ENCODE measurements at regions not wholly inside any gene's neighbourhood (a gene's known extent, or its start where the extent isn't known, plus 50 kb on each side); places are given as distances from the start of the nearest gene placed in this dataset.

DNA sequence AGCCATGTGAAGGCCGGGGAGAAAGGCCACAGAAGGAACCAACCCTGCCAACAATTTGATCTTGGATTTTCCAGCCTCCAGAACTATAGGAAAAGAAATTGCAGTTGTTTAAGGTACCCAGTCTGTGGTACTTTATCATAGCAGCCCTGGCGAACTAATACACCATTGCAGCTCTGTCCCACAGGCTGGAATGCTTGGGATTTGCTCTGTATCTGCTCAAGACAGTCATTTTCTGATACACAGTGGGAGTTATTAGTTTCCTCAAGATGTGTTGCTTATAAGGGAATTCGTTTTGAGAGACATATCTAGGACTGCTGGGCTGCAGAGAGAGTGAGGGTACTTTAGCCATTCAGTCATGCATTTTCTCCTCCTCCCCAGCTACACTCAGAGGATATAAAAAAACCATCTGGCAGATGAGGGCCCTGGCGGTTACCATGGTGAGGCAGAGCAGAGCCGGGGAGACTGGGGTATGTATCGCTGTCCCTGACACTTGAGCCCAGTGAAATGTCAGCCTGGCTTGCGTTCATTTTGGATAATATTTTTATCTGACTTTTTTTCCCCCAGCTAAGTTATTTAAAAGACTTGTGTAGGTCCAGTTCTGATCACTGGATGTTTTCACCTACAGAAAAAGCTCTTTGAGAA is 104.6 kb downstream of the DIRAS3 start:
- H3K27me3 ChIP-seq (ENCODE audit: control insufficient read depth, insufficient read depth, low read length), result no peaks in the 10 kb centered on the region
- no peak overlapping the region for H3K4me3 ChIP-seq (ENCODE audit: low read depth, low read length)
- TF ChIP-seq, protein P1, sequence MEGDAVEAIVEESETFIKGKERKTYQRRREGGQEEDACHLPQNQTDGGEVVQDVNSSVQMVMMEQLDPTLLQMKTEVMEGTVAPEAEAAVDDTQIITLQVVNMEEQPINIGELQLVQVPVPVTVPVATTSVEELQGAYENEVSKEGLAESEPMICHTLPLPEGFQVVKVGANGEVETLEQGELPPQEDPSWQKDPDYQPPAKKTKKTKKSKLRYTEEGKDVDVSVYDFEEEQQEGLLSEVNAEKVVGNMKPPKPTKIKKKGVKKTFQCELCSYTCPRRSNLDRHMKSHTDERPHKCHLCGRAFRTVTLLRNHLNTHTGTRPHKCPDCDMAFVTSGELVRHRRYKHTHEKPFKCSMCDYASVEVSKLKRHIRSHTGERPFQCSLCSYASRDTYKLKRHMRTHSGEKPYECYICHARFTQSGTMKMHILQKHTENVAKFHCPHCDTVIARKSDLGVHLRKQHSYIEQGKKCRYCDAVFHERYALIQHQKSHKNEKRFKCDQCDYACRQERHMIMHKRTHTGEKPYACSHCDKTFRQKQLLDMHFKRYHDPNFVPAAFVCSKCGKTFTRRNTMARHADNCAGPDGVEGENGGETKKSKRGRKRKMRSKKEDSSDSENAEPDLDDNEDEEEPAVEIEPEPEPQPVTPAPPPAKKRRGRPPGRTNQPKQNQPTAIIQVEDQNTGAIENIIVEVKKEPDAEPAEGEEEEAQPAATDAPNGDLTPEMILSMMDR (IDR thresholded peaks at IDR 0.05; ENCODE audit: low read depth, low read length), result no peak
- ChIA-PET CTCF (no interaction called here), POLR2A (no interaction called here)
- H3K27ac ChIP-seq (ENCODE audit: low read depth, low read length), result no peak overlapping the region
- H3K9me3 ChIP-seq (ENCODE audit: control insufficient read depth, insufficient read depth, low read length), result no peaks in the 10 kb centered on the region; the same call in 1 of the 2 replicates
- DNase-seq (ENCODE audit: low read depth, low spot score), result no peak

DNA sequence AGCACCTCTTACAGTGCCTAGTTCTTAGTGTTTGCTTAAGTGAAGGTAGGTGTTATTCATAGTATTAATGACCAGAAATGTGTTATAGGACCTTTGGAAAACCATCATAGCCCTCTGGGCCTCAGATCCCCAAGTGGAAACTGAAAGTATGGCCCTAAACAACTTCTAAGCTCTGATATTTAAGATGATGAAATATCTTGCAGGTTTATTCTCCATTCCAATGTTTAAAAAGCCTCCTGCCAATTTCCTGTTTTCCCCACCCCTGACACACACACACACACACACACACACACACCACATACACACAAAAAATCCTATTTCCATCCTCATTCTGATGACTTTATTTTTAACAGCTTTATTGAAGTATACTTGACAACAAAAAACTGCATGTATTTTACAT is 108.2 kb downstream of the DIRAS3 start:
- DNase-seq (ENCODE audit: low read depth, low spot score), result no peak
- Histone ChIP-seq H3K27ac (ENCODE audit: low read depth, low read length) (no peak overlapping the region), H3K27me3 (ENCODE audit: control insufficient read depth, insufficient read depth, low read length) (no peaks in the 10 kb centered on the region), H3K9me3 (ENCODE audit: control insufficient read depth, insufficient read depth, low read length) (no peaks in the 10 kb centered on the region; the same call in 1 of the 2 replicates), H3K4me3 (ENCODE audit: low read depth, low read length) (no peak overlapping the region)
- CTCF ChIA-PET, result interaction anchor here (1.1 to 1.9 kb wide), 2 partner anchors 20 to 91 kb away, joined by 3 to 5 read pairs; no protein-coding TSS in a partner anchor
- POLR2A ChIA-PET, result no interaction called here
- TF ChIP-seq, protein P1 (IDR thresholded peaks at IDR 0.05; ENCODE audit: low read depth, low read length), result no peak

DNA sequence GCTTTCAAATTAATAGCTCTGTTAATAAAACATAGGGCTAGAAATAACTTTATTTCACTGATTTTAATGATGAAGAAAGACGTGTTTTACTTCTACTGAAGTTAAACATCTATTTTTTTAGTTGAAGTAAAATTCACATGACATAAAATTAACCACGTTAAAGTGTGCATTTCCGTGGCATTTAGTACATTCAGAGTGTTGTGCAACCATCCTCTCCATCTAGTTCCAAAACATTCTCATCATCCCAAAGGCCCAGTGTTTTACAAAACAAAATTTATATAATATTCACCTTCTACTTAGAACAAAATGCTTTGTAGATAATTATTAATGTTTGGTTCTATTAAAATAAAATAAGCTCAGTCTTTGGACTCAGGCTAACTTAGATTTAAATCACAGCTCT is 108.5 kb upstream of the GNG12 start:
- TF ChIP-seq, protein P1 (IDR thresholded peaks at IDR 0.05; ENCODE audit: low read depth, low read length), result no peak
- Histone ChIP-seq H3K27ac (ENCODE audit: low read depth, low read length) (no peak overlapping the region), H3K27me3 (ENCODE audit: control insufficient read depth, insufficient read depth, low read length) (no peaks in the 10 kb centered on the region), H3K9me3 (ENCODE audit: control insufficient read depth, insufficient read depth, low read length) (no peaks in the 10 kb centered on the region; the same call in 1 of the 2 replicates), H3K4me3 (ENCODE audit: low read depth, low read length) (no peak overlapping the region)
- POLR2A ChIA-PET, result no interaction called here
- CTCF ChIA-PET, result interaction anchor here (0.5 to 2.2 kb wide), 6 partner anchors 10 to 92 kb away, joined by 3 to 6 read pairs (median 4); no protein-coding TSS in a partner anchor
- DNase-seq (ENCODE audit: low read depth, low spot score), result no peak

DNA sequence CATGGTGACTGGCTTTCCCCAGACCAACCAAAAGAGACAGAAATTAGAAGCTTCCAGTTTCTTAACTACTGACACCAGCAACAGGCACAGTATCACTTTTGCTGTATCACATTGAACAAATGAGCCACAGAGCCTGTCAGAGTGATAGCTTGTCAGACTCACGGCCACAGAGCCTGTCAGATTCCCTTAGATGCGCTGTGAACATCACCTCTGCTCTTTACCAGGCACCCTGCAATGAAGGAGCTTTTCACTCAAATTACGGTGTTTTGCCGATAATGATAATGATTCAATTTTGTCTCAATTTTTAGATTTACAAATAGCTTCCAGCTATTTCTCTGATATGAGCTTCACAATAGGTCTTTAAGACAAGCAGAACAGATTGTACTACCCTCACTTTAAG is 107.9 kb upstream of the GNG12 start:
- no peaks in the 10 kb centered on the region; the same call in 1 of the 2 replicates for H3K9me3 ChIP-seq (ENCODE audit: control insufficient read depth, insufficient read depth, low read length)
- H3K27ac ChIP-seq (ENCODE audit: low read depth, low read length), result no peak overlapping the region
- DNase-seq (ENCODE audit: low read depth, low spot score), result no peak
- no peaks in the 10 kb centered on the region for H3K27me3 ChIP-seq (ENCODE audit: control insufficient read depth, insufficient read depth, low read length)
- ChIA-PET POLR2A (interaction anchor here (0.6 kb wide), 1 partner anchor 26 kb away, joined by 3 read pairs; no protein-coding TSS in a partner anchor), CTCF (interaction anchor here (0.8 to 2.2 kb wide), 5 partner anchors 11 to 91 kb away, joined by 3 to 6 read pairs (median 4); no protein-coding TSS in a partner anchor)
- TF ChIP-seq, protein P1 (IDR thresholded peaks at IDR 0.05; ENCODE audit: low read depth, low read length), result no peak
- no peak overlapping the region for H3K4me3 ChIP-seq (ENCODE audit: low read depth, low read length)

DNA sequence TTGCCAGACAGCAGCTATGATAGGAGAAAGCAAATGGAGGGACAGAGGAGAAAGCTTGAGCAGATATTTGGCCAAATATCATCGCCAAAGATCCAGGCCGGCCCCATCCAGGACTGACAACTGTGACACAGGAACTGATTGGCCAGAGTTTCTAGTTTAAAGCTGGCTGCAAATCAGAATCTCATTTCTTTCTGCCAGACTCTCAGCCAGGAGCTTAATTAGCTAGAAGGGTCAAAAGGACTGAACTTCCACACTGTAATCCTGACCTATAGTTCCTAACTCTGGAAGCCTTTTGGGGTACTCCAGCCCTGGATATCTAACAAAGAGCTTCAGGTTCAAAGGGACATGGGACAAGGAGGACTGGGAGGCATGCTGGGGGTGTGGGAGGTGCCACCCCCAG is 106.7 kb upstream of the GNG12 start:
- no peaks in the 10 kb centered on the region for H3K27me3 ChIP-seq (ENCODE audit: control insufficient read depth, insufficient read depth, low read length)
- ChIA-PET POLR2A (interaction anchor here (0.7 kb wide), 1 partner anchor 38 kb away, joined by 3 read pairs; no protein-coding TSS in a partner anchor), CTCF (interaction anchor here (0.8 to 2.2 kb wide), 4 partner anchors 10 to 180 kb away, joined by 3 to 6 read pairs (median 4); no protein-coding TSS in a partner anchor)
- TF ChIP-seq, protein P1 (IDR thresholded peaks at IDR 0.05; ENCODE audit: low read depth, low read length), result no peak
- H3K9me3 ChIP-seq (ENCODE audit: control insufficient read depth, insufficient read depth, low read length), result no peaks in the 10 kb centered on the region; the same call in 1 of the 2 replicates
- no peak overlapping the region for H3K4me3 ChIP-seq (ENCODE audit: low read depth, low read length)
- DNase-seq (ENCODE audit: low read depth, low spot score), result no peak
- H3K27ac ChIP-seq (ENCODE audit: low read depth, low read length), result no peak overlapping the region

Measured in AG04450 (cell line).